ENCODE measurements at regions not wholly inside any gene's neighbourhood (a gene's known extent, or its start where the extent isn't known, plus 50 kb on each side); places are given as distances from the start of the nearest gene placed in this dataset.
A peak's percentile ranks its signal among the peaks of the same experiment; 100 is the strongest.

GRCh38 chr6:20286968-20287565, 74.8 kb upstream of the MBOAT1 start:
- no peak for DNase-seq
- no peak for ATAC-seq
- H3K36me3 Mint-ChIP-seq = peaks cover 0 to 4% (median 0%) of the 10 kb centered on the region in 5 donors
- no peak overlapping the region for H3K27ac ChIP-seq (ENCODE audit: low read depth, low read length)
- H3K27ac Mint-ChIP-seq = no peak overlapping the region
- no peak overlapping the region for H3K4me3 ChIP-seq (ENCODE audit: low read length)
- ChIA-PET CTCF (no interaction called here), POLR2A (no interaction called here)
- H3K27me3 Mint-ChIP-seq = peaks cover 0 to 33% (median 8%) of the 10 kb centered on the region in 5 donors
- intact Hi-C loops (cut with micrococcal nuclease) = no loop called here
- no peak overlapping the region for H3K4me3 Mint-ChIP-seq
- peaks cover 0 to 4% of the 10 kb centered on the region in 2 donors for H3K27me3 ChIP-seq (ENCODE audit: control insufficient read depth in 2 of 2, insufficient read depth in 2 of 2, low read length in 2 of 2)
- peaks cover 0 to 3% (median 0%) of the 10 kb centered on the region in 3 experiments for H3K9me3 ChIP-seq (ENCODE audit: control insufficient read depth in 2 of 3, low read length in 3 of 3)
- peaks cover 0 to 16% (median 7%) of the 10 kb centered on the region in 11 donors for H3K9me3 Mint-ChIP-seq
- no peaks in the 10 kb centered on the region for H3K36me3 ChIP-seq (ENCODE audit: control insufficient read depth in 2 of 3, insufficient read depth in 3 of 3, low read length in 3 of 3)
- H3K4me1 ChIP-seq (ENCODE audit: control insufficient read depth in 2 of 2, insufficient read depth in 2 of 2, low read length in 2 of 2) = peaks cover 3 to 4% of the 10 kb centered on the region in 2 donors
- peaks cover 0 to 7% (median 6%) of the 10 kb centered on the region in 7 donors for H3K4me1 Mint-ChIP-seq

GRCh38 chr6:20291764-20292580, 79.7 kb upstream of the MBOAT1 start:
- peaks cover 6 to 34% (median 25%) of the 10 kb centered on the region in 7 donors for H3K4me1 Mint-ChIP-seq
- H3K4me3 Mint-ChIP-seq = peak overlapping the region in 5 of 10 donors; percentile 1 to 54 (median 44)
- POLR2A ChIA-PET = interaction anchor here (0.6 to 2.4 kb wide), 6 partner anchors 28 to 1169 kb away, joined by 3 to 9 read pairs (median 7); no protein-coding TSS in a partner anchor
- ATAC-seq (peak; percentile 94), DNase-seq (peak; percentile 36 to 72 (median 62))
- H3K27ac Mint-ChIP-seq = peak overlapping the region in 4 of 9 donors; percentile 3 to 44 (median 22)
- Histone ChIP-seq H3K9me3 (ENCODE audit: control insufficient read depth in 2 of 3, low read length in 3 of 3) (no peaks in the 10 kb centered on the region), H3K27me3 (ENCODE audit: control insufficient read depth in 2 of 2, insufficient read depth in 2 of 2, low read length in 2 of 2) (no peaks in the 10 kb centered on the region), H3K4me3 (ENCODE audit: low read length) (no peak overlapping the region), H3K36me3 (ENCODE audit: control insufficient read depth in 2 of 3, insufficient read depth in 3 of 3, low read length in 3 of 3) (no peaks in the 10 kb centered on the region), H3K27ac (ENCODE audit: low read depth, low read length) (no peak overlapping the region), H3K4me1 (ENCODE audit: control insufficient read depth in 2 of 2, insufficient read depth in 2 of 2, low read length in 2 of 2) (peaks cover 8 to 15% of the 10 kb centered on the region in 2 donors)
- no peaks in the 10 kb centered on the region for H3K9me3 Mint-ChIP-seq
- H3K36me3 Mint-ChIP-seq = peaks cover 0 to 2% (median 0%) of the 10 kb centered on the region in 5 donors
- CTCF ChIA-PET = interaction anchor here (0.6 to 3.7 kb wide), 11 partner anchors 74 to 434 kb away, joined by 3 to 29 read pairs (median 5); no protein-coding TSS in a partner anchor
- H3K27me3 Mint-ChIP-seq = peaks cover 0 to 6% (median 0%) of the 10 kb centered on the region in 5 donors
- intact Hi-C loops (cut with micrococcal nuclease) = loop anchor here (1.0 to 2.0 kb wide), 12 partner anchors 28 to 1297 kb away; partner anchors contain the start of genes MBOAT1 (in 2 of the 2) and E2F3 (in 1 of the 2)

DNA sequence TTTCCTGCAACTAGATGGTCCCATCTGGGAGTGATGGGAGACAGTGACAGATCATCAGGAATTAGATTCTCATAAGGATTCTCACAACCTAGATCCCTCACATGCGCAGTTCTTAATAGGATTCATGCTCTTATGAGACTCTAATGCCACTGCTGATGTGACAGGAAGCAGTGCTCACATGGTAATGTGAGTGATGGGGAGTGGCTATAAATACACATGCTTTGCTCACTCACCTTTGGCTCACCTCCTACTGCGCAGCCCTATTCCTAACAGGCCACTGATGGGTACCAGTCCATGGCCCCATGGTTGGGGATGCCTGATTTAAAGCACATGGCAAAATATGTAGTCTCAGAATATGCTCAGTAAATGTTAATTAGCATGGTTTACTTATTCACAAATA, 80.6 kb upstream of the MBOAT1 start:
- Mint-ChIP-seq H3K4me3 (no peak overlapping the region), H3K9me3 (no peaks in the 10 kb centered on the region), H3K27ac (peak overlapping the region in 2 of 9 donors; percentile 3 to 53), H3K27me3 (peaks cover 0 to 6% (median 0%) of the 10 kb centered on the region in 5 donors), H3K36me3 (peaks cover 0 to 2% (median 0%) of the 10 kb centered on the region in 5 donors), H3K4me1 (peaks cover 6 to 34% (median 25%) of the 10 kb centered on the region in 7 donors)
- Histone ChIP-seq H3K4me1 (ENCODE audit: control insufficient read depth in 2 of 2, insufficient read depth in 2 of 2, low read length in 2 of 2) (peaks cover 8 to 15% of the 10 kb centered on the region in 2 donors), H3K27ac (ENCODE audit: low read depth, low read length) (no peak overlapping the region), H3K27me3 (ENCODE audit: control insufficient read depth in 2 of 2, insufficient read depth in 2 of 2, low read length in 2 of 2) (no peaks in the 10 kb centered on the region), H3K36me3 (ENCODE audit: control insufficient read depth in 2 of 3, insufficient read depth in 3 of 3, low read length in 3 of 3) (no peaks in the 10 kb centered on the region), H3K9me3 (ENCODE audit: control insufficient read depth in 2 of 3, low read length in 3 of 3) (no peaks in the 10 kb centered on the region), H3K4me3 (ENCODE audit: low read length) (no peak overlapping the region)
- intact Hi-C loops (cut with micrococcal nuclease) = no loop called here
- ChIA-PET CTCF (interaction anchor here (0.6 to 1.4 kb wide), 8 partner anchors 73 to 433 kb away, joined by 3 to 14 read pairs (median 4); no protein-coding TSS in a partner anchor), POLR2A (interaction anchor here (0.6 to 2.1 kb wide), 4 partner anchors 27 to 169 kb away, joined by 3 to 9 read pairs (median 7); no protein-coding TSS in a partner anchor)
- DNase-seq (peak in 3 of 9 donors; percentile 3 to 8 (median 5)), ATAC-seq (peak; percentile 31)

DNA sequence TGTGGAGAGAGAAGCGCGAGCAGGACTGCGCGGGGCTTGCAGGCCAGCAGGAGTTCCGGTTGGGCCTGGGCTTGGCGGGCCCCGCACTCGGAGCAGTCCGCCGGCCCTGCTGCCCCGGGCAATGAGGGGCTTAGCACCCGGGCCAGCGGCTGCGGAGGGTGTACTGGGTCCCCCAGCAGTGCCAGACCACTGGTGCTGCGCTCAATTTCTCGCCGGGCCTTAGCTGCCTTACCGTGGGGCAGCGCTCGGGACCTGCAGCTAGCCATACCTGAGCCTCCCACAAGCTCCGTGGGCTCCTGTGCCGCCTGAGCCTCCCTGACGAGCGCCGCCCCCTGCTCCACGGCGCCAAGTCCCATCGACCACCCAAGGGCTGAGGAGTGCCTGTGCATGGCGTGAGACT, 89.0 kb upstream of the MBOAT1 start:
- no peak overlapping the region for H3K4me3 ChIP-seq (ENCODE audit: low read length)
- ChIA-PET CTCF (interaction anchor here (1.1 to 1.5 kb wide), 2 partner anchors 65 to 227 kb away, joined by 3 to 6 read pairs; no protein-coding TSS in a partner anchor), POLR2A (interaction anchor here (1.0 to 1.4 kb wide), 3 partner anchors 11 to 50 kb away, joined by 3 to 4 read pairs (median 3); no protein-coding TSS in a partner anchor)

DNA sequence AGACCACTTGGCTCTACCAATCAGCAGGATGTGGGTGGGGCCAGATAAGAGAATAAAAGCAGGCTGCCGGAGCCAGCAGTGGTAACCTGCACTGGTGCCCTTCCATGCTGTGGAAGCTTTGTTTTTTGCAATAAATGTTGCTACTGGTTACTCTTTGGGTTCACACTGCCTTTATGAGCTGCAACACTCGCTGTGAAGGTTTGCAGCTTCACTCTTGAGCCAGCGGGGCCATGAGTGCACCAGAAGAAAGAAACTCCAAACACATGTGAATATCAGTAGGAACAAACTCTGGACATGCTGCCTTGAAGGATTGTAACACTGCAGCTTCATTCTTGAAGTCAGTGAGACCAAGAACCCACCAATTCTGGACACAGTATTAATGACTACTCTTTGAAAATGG, 89.9 kb upstream of the MBOAT1 start:
- peaks cover 0 to 4% (median 0%) of the 10 kb centered on the region in 5 donors for H3K36me3 Mint-ChIP-seq
- no peaks in the 10 kb centered on the region for H3K4me1 Mint-ChIP-seq
- H3K27me3 Mint-ChIP-seq = peaks cover 0 to 17% (median 0%) of the 10 kb centered on the region in 5 donors
- CTCF ChIA-PET = interaction anchor here (0.8 to 1.5 kb wide), 3 partner anchors 64 to 226 kb away, joined by 3 to 6 read pairs (median 3); no protein-coding TSS in a partner anchor
- no peak overlapping the region for H3K27ac Mint-ChIP-seq
- Histone ChIP-seq H3K4me3 (ENCODE audit: low read length) (no peak overlapping the region), H3K9me3 (ENCODE audit: control insufficient read depth in 2 of 3, low read length in 3 of 3) (no peaks in the 10 kb centered on the region), H3K4me1 (ENCODE audit: control insufficient read depth in 2 of 2, insufficient read depth in 2 of 2, low read length in 2 of 2) (no peaks in the 10 kb centered on the region), H3K27ac (ENCODE audit: low read depth, low read length) (no peak overlapping the region), H3K36me3 (ENCODE audit: control insufficient read depth in 2 of 3, insufficient read depth in 3 of 3, low read length in 3 of 3) (no peaks in the 10 kb centered on the region), H3K27me3 (ENCODE audit: control insufficient read depth in 2 of 2, insufficient read depth in 2 of 2, low read length in 2 of 2) (no peaks in the 10 kb centered on the region)
- intact Hi-C loops (cut with micrococcal nuclease) = no loop called here
- H3K9me3 Mint-ChIP-seq = no peaks in the 10 kb centered on the region
- DNase-seq (no peak), ATAC-seq (no peak)
- POLR2A ChIA-PET = interaction anchor here (0.7 to 1.4 kb wide), 3 partner anchors 10 to 60 kb away, joined by 3 to 5 read pairs (median 4); no protein-coding TSS in a partner anchor
- no peak overlapping the region for H3K4me3 Mint-ChIP-seq

More for the DNA sequence above, 89.0 kb upstream of the MBOAT1 start:
- H3K27ac ChIP-seq (ENCODE audit: low read depth, low read length) = no peak overlapping the region
- no peaks in the 10 kb centered on the region for H3K4me1 ChIP-seq (ENCODE audit: control insufficient read depth in 2 of 2, insufficient read depth in 2 of 2, low read length in 2 of 2)
- no peak for DNase-seq
- no peaks in the 10 kb centered on the region for H3K9me3 ChIP-seq (ENCODE audit: control insufficient read depth in 2 of 3, low read length in 3 of 3)
- no peaks in the 10 kb centered on the region for H3K9me3 Mint-ChIP-seq
- H3K4me1 Mint-ChIP-seq = no peaks in the 10 kb centered on the region
- no peak for ATAC-seq
- H3K27me3 ChIP-seq (ENCODE audit: control insufficient read depth in 2 of 2, insufficient read depth in 2 of 2, low read length in 2 of 2) = no peaks in the 10 kb centered on the region
- H3K36me3 Mint-ChIP-seq = peaks cover 0 to 4% (median 0%) of the 10 kb centered on the region in 5 donors
- intact Hi-C loops (cut with micrococcal nuclease) = no loop called here
- H3K27me3 Mint-ChIP-seq = peaks cover 0 to 16% (median 0%) of the 10 kb centered on the region in 5 donors
- H3K4me3 Mint-ChIP-seq = no peak overlapping the region
- H3K36me3 ChIP-seq (ENCODE audit: control insufficient read depth in 2 of 3, insufficient read depth in 3 of 3, low read length in 3 of 3) = no peaks in the 10 kb centered on the region
- no peak overlapping the region for H3K27ac Mint-ChIP-seq

- Histone ChIP-seq H3K4me1 (ENCODE audit: control insufficient read depth in 2 of 2, insufficient read depth in 2 of 2, low read length in 2 of 2) (no peaks in the 10 kb centered on the region), H3K27me3 (ENCODE audit: control insufficient read depth in 2 of 2, insufficient read depth in 2 of 2, low read length in 2 of 2) (no peaks in the 10 kb centered on the region), H3K4me3 (ENCODE audit: low read length) (no peak overlapping the region), H3K27ac (ENCODE audit: low read depth, low read length) (no peak overlapping the region), H3K36me3 (ENCODE audit: control insufficient read depth in 2 of 3, insufficient read depth in 3 of 3, low read length in 3 of 3) (no peaks in the 10 kb centered on the region), H3K9me3 (ENCODE audit: control insufficient read depth in 2 of 3, low read length in 3 of 3) (no peaks in the 10 kb centered on the region)
- Mint-ChIP-seq H3K27ac (no peak overlapping the region), H3K27me3 (peaks cover 0 to 17% (median 0%) of the 10 kb centered on the region in 5 donors), H3K36me3 (peaks cover 0 to 4% (median 0%) of the 10 kb centered on the region in 5 donors), H3K9me3 (no peaks in the 10 kb centered on the region), H3K4me3 (no peak overlapping the region), H3K4me1 (no peaks in the 10 kb centered on the region)
- ChIA-PET POLR2A (interaction anchor here (0.7 to 1.4 kb wide), 3 partner anchors 9 to 59 kb away, joined by 3 to 5 read pairs (median 4); no protein-coding TSS in a partner anchor), CTCF (interaction anchor here (0.8 to 1.5 kb wide), 2 partner anchors 63 to 102 kb away, joined by 3 to 6 read pairs; no protein-coding TSS in a partner anchor)
- intact Hi-C loops (cut with micrococcal nuclease) = no loop called here
- ATAC-seq (no peak), DNase-seq (no peak)
Observed at GRCh38 chr6:20302702-20303251, 90.5 kb upstream of the MBOAT1 start.
